H9 (cell line): ENCODE measurements at regions not wholly inside any gene's neighbourhood (a gene's known extent, or its start where the extent isn't known, plus 50 kb on each side); places are given as distances from the start of the nearest gene placed in this dataset.

Experiments used
- DNase-seq: peaks from one replicate; pipeline ENCODE4 v3.0.0-alpha.2; 2017
- H2AFZ ChIP-seq: one replicate; pipeline ENCODE4 v1.6.1; 2013; ENCODE audit warnings: mild to moderate bottlenecking, low read length, control low read depth, moderate library complexity
- H2AK5ac ChIP-seq: 2 replicates; pipeline ENCODE4 v1.6.1; 2013; ENCODE audit warnings: low read length, control low read depth, mixed read lengths; ENCODE audit not compliant: insufficient read length
- H2BK120ac ChIP-seq: one replicate; pipeline ENCODE4 v1.6.1; 2013; ENCODE audit warnings: low read depth, mild to moderate bottlenecking, low read length, control low read depth, inconsistent platforms; ENCODE audit not compliant: poor library complexity, severe bottlenecking
- H2BK12ac ChIP-seq: 2 replicates; pipeline ENCODE4 v1.6.1; 2013; ENCODE audit warnings: low read length, control low read depth, mixed read lengths, low read depth; ENCODE audit not compliant: insufficient read length
- H2BK15ac ChIP-seq: 2 replicates; pipeline ENCODE4 v1.6.1; 2013; ENCODE audit warnings: low read depth, low read length, control low read depth
- H2BK20ac ChIP-seq: one replicate; pipeline ENCODE4 v1.6.1; 2013; ENCODE audit warnings: low read depth, mild to moderate bottlenecking, low read length, control low read depth, inconsistent platforms; ENCODE audit not compliant: poor library complexity, severe bottlenecking
- H2BK5ac ChIP-seq: 2 replicates; pipeline ENCODE4 v1.6.1; 2013; ENCODE audit warnings: low read length, control low read depth, mixed read lengths; ENCODE audit not compliant: insufficient read length
- H3K14ac ChIP-seq: 2 replicates; pipeline ENCODE4 v1.6.1; 2013; ENCODE audit warnings: low read length, control low read depth; ENCODE audit not compliant: insufficient read depth
- H3K18ac ChIP-seq: 2 replicates; pipeline ENCODE4 v1.6.1; 2013; ENCODE audit warnings: low read depth, mild to moderate bottlenecking, mixed read lengths, low read length, control low read depth; ENCODE audit not compliant: insufficient read length
- H3K23ac ChIP-seq: 2 replicates; pipeline ENCODE4 v1.6.1; 2013; ENCODE audit warnings: low read length, control low read depth, mixed read lengths, low read depth; ENCODE audit not compliant: insufficient read length
- H3K23me2 ChIP-seq: 2 replicates; pipeline ENCODE4 v1.6.1; 2013; ENCODE audit warnings: low read depth, mild to moderate bottlenecking, mixed read lengths, low read length, control low read depth; ENCODE audit not compliant: insufficient read length, poor library complexity, severe bottlenecking
- H3K27ac ChIP-seq: 2 replicates; pipeline ENCODE4 v1.5.1; 2013; ENCODE audit warnings: low read length, control low read depth, mixed read lengths, low read depth; ENCODE audit not compliant: insufficient read length
- H3K27me3 ChIP-seq: 2 replicates; pipeline ENCODE4 v1.6.1; 2013; ENCODE audit warnings: low read length, control low read depth, inconsistent platforms; ENCODE audit not compliant: insufficient read depth
- H3K4ac ChIP-seq: 2 replicates; pipeline ENCODE4 v1.6.1; 2013; ENCODE audit warnings: low read depth, mild to moderate bottlenecking, control low read depth, inconsistent platforms, low read length, moderate library complexity
- H3K4me1 ChIP-seq: 2 replicates; pipeline ENCODE4 v1.6.1; 2013; ENCODE audit warnings: low read length, control low read depth, inconsistent platforms; ENCODE audit not compliant: insufficient read depth
- H3K4me2 ChIP-seq: 2 replicates; pipeline ENCODE4 v1.6.1; 2013; ENCODE audit warnings: low read length, control low read depth, mixed read lengths; ENCODE audit not compliant: insufficient read length, insufficient read depth
- H3K56ac ChIP-seq: 2 replicates; pipeline ENCODE4 v1.6.1; 2013; ENCODE audit warnings: low read depth, mild to moderate bottlenecking, mixed read lengths, low read length, control low read depth; ENCODE audit not compliant: insufficient read length
- H3K79me1 ChIP-seq: 2 replicates; pipeline ENCODE4 v1.6.1; 2013; ENCODE audit warnings: low read depth, mild to moderate bottlenecking, moderate library complexity, low read length, control low read depth, inconsistent platforms; ENCODE audit not compliant: insufficient read depth, poor library complexity, severe bottlenecking
- H3K79me2 ChIP-seq: 2 replicates; pipeline ENCODE4 v1.6.1; 2013; ENCODE audit warnings: low read length, control low read depth, inconsistent platforms; ENCODE audit not compliant: insufficient read depth
- H3K9ac ChIP-seq: 2 replicates; pipeline ENCODE4 v1.6.1; 2013; ENCODE audit warnings: low read length, control low read depth, mixed read lengths; ENCODE audit not compliant: insufficient read length; ENCODE audit errors: extremely low read depth
- H3K9me3 ChIP-seq: one replicate; pipeline ENCODE4 v1.6.1; 2013; ENCODE audit warnings: low read depth, low read length, inconsistent platforms; ENCODE audit not compliant: control insufficient read depth
- H3T11ph ChIP-seq: one replicate; pipeline ENCODE4 v1.6.1; 2013; ENCODE audit warnings: mild to moderate bottlenecking, low read length, control low read depth, inconsistent platforms
- H4K20me1 ChIP-seq: one replicate; pipeline ENCODE4 v1.6.1; 2013; ENCODE audit not compliant: control insufficient read depth, insufficient read length, insufficient read depth
- H4K5ac ChIP-seq: 2 replicates; pipeline ENCODE4 v1.6.1; 2013; ENCODE audit warnings: low read depth, mild to moderate bottlenecking, mixed read lengths, low read length, control low read depth; ENCODE audit not compliant: insufficient read length
- H4K8ac ChIP-seq: replicated peaks from 2 replicates; pipeline ENCODE4 v1.6.1; 2013; ENCODE audit warnings: low read length, control low read depth, mixed read lengths, low read depth; ENCODE audit not compliant: insufficient read length
- H4K91ac ChIP-seq: 2 replicates; pipeline ENCODE4 v1.6.1; 2013; ENCODE audit warnings: low read depth, mild to moderate bottlenecking, moderate library complexity, mixed read lengths, low read length, control low read depth; ENCODE audit not compliant: insufficient read length
- H3K27ac Mint-ChIP-seq, 3 experiments: 2 replicates in 2 of 3; 3 replicates in 1 of 3; pipeline ENCODE4 v1.8.0; 2020 to 2021; ENCODE audit warnings: mixed read lengths in 3 of 3, mild to moderate bottlenecking in 1 of 3, moderate library complexity in 1 of 3
- H3K27me3 Mint-ChIP-seq: 2 replicates; pipeline ENCODE4 v1.8.0; 2021; ENCODE audit warnings: low read depth, mild to moderate bottlenecking, moderate library complexity, mixed read lengths
- H3K36me3 Mint-ChIP-seq, 3 experiments: 2 replicates in 2 of 3; 3 replicates in 1 of 3; pipeline ENCODE4 v1.8.0; 2020 to 2021; ENCODE audit warnings: low read depth in 3 of 3, mixed read lengths in 3 of 3; ENCODE audit not compliant: insufficient read depth in 1 of 3
- H3K4me1 Mint-ChIP-seq, 2 experiments: 2 replicates each; pipeline ENCODE4 v1.8.0; 2020; ENCODE audit warnings: mixed read lengths in 2 of 2
- H3K4me3 Mint-ChIP-seq, 2 experiments: 2 replicates in 1 of 2; 3 replicates in 1 of 2; pipeline ENCODE4 v1.8.0; 2020 to 2021; ENCODE audit warnings: mild to moderate bottlenecking in 2 of 2, mixed read lengths in 2 of 2, moderate library complexity in 1 of 2
- H3K9me3 Mint-ChIP-seq, 2 experiments: 2 replicates in 1 of 2; 3 replicates in 1 of 2; pipeline ENCODE4 v1.8.0; 2020; ENCODE audit warnings: mild to moderate bottlenecking in 2 of 2, mixed read lengths in 2 of 2, moderate library complexity in 1 of 2
- CTCF ChIP-seq: fragments of 200-600 bp; sonication (generic); conservative IDR thresholded peaks from 3 replicates; pipeline ENCODE4 v1.8.0; 2021; ENCODE audit warnings: antibody characterized with exemption, mild to moderate bottlenecking
- WGBS: extraction: QIAGEN DNeasy Blood & Tissue Kit; methylation state at CpG from one replicate; pipeline ENCODE4 v1.1.7; 2013; ENCODE audit warnings: missing lambda C conversion rate, low lambda C conversion rate, mixed read lengths; ENCODE audit not compliant: insufficient read length; ENCODE audit errors: extremely low coverage; 5-methylcytosine and 5-hydroxymethylcytosine counted together

GRCh38 chr5:175820230-175820629 lies 51.1 kb upstream of the CPLX2 start:
- Histone ChIP-seq H2BK5ac (no peak overlapping the region), H2BK15ac (no peak overlapping the region), H2BK120ac (no peak overlapping the region), H3K56ac (no peak overlapping the region), H3K9me3 (no peaks in the 10 kb centered on the region), H4K8ac (no peak overlapping the region), H3K9ac (no peak overlapping the region), H3K79me2 (no peaks in the 10 kb centered on the region; the same call in 1 of the 2 replicates), H3K79me1 (no peaks in the 10 kb centered on the region), H2BK20ac (no peak overlapping the region), H3K18ac (no peak overlapping the region), H4K91ac (no peak overlapping the region), H3K14ac (no peak overlapping the region), H3K4me1 (peaks cover 3% of the 10 kb centered on the region; the same call in 1 of the 2 replicates), H2AK5ac (no peak overlapping the region), H2AFZ (no peak overlapping the region), H3K23me2 (no peaks in the 10 kb centered on the region), H3K23ac (no peak overlapping the region), H3K4me2 (no peak overlapping the region), H4K5ac (no peak overlapping the region), H3K27ac (no peak overlapping the region), H3K27me3 (no peaks in the 10 kb centered on the region), H4K20me1 (no peaks in the 10 kb centered on the region), H3K4ac (no peak overlapping the region), H3T11ph (no peak overlapping the region), H2BK12ac (no peak overlapping the region)
- H3K27me3 Mint-ChIP-seq, result peaks cover 15% of the 10 kb centered on the region
- WGBS, result no CpG with 5 or more reads among the region's 9 CpGs
- no peaks in the 10 kb centered on the region for H3K9me3 Mint-ChIP-seq
- no peak overlapping the region; a peak in 1 of 7 replicates for H3K27ac Mint-ChIP-seq
- no peak for TF ChIP-seq CTCF
- peaks cover 0 to under 1% (median 0%) of the 10 kb centered on the region in 3 experiments; a peak in 2 of 7 replicates for H3K36me3 Mint-ChIP-seq
- DNase-seq, result no peak
- H3K4me3 Mint-ChIP-seq, result no peak overlapping the region
- H3K4me1 Mint-ChIP-seq, result peaks cover 46 to 54% of the 10 kb centered on the region in 2 experiments
